ENCODE measurements at regions not wholly inside any gene's neighbourhood (a gene's known extent, or its start where the extent isn't known, plus 50 kb on each side); places are given as distances from the start of the nearest gene placed in this dataset.

GRCh38 chr6:23339268-23339667 is 769.9 kb downstream of the HDGFL1 start:
- H3K56ac ChIP-seq (ENCODE audit: extremely low read depth, insufficient read depth, low read length), result no peak overlapping the region
- no peak overlapping the region for H3K18ac ChIP-seq (ENCODE audit: low read depth, low read length)
- H2BK5ac ChIP-seq (ENCODE audit: low read depth, low read length, poor library complexity, severe bottlenecking), result no peak overlapping the region
- H3K4me3 ChIP-seq (ENCODE audit: insufficient read depth, low read depth, low read length), result no peak overlapping the region
- H4K5ac ChIP-seq (ENCODE audit: low read depth, low read length), result no peak overlapping the region
- WGBS, 2 experiments (ENCODE audit: extremely low coverage in 2 of 2, insufficient read length in 1 of 2), result no CpG with 5 or more reads among the region's 3 CpGs
- no peak overlapping the region for H2BK20ac ChIP-seq (ENCODE audit: low read depth, low read length)
- no peaks in the 10 kb centered on the region for H3K9me1 ChIP-seq (ENCODE audit: insufficient read depth, low read length)
- H3K4me1 ChIP-seq (ENCODE audit: control insufficient read depth, insufficient read depth, low read length), result no peaks in the 10 kb centered on the region
- no peak overlapping the region for H3K4ac ChIP-seq (ENCODE audit: low read depth, low read length)
- ChIA-PET CTCF (no interaction called here), POLR2A (ENCODE audit: unreplicated experiment) (no interaction called here)
- H3K14ac ChIP-seq (replicated peaks; ENCODE audit: low read depth, low read length), result no peak overlapping the region
- no TSS peak for BruUV-seq (replicated peaks)
- H2AFZ ChIP-seq (replicated peaks; ENCODE audit: low read length, poor library complexity), result peak overlapping the region; percentile 63
- dilution Hi-C loops (cut with HindIII; ENCODE audit: low sequenced_read_pairs, unreplicated experiment), result no loop called here
- H3K9ac ChIP-seq (ENCODE audit: low read depth, low read length), result no peak overlapping the region
- no peak overlapping the region for H2AK5ac ChIP-seq (ENCODE audit: low read depth, low read length)
- no peak overlapping the region for H2BK120ac ChIP-seq (ENCODE audit: low read depth, low read length)
- H2BK15ac ChIP-seq (ENCODE audit: low read depth, low read length), result no peak overlapping the region
- H2AK9ac ChIP-seq (replicated peaks; ENCODE audit: low read depth, low read length, poor library complexity), result no peak overlapping the region
- no peaks in the 10 kb centered on the region for H3K27me3 ChIP-seq (ENCODE audit: control insufficient read depth, insufficient read depth, low read length)
- DNase-seq (no peak), ATAC-seq (ENCODE audit: low read depth) (no peak)
- H3K36me3 ChIP-seq (ENCODE audit: control insufficient read depth, insufficient read depth, low read length), result no peaks in the 10 kb centered on the region
- H3K4me2 ChIP-seq (ENCODE audit: low read depth, low read length), result no peak overlapping the region
- H3K9me3 ChIP-seq (ENCODE audit: control insufficient read depth, insufficient read depth, low read length), result no peaks in the 10 kb centered on the region
- H4K8ac ChIP-seq (ENCODE audit: low read depth in 2 of 2, low read length in 2 of 2), result no peak overlapping the region
- no peaks in the 10 kb centered on the region for H4K20me1 ChIP-seq (ENCODE audit: insufficient read depth, low read length)
- no peak overlapping the region for H3K23ac ChIP-seq (ENCODE audit: low read depth, low read length)
- H4K91ac ChIP-seq (ENCODE audit: insufficient read depth, low read depth, low read length), result no peak overlapping the region
- intact Hi-C loops (cut with micrococcal nuclease), result no loop called here
- no peaks in the 10 kb centered on the region for H3K79me1 ChIP-seq (ENCODE audit: low read depth in 1 of 2, low read length in 2 of 2)
- no peak for TF ChIP-seq NFE2L2 (IDR thresholded peaks at IDR 0.05; ENCODE audit: low read depth, low read length)
- TF ChIP-seq FOS (IDR thresholded peaks at IDR 0.05; ENCODE audit: low read depth, low read length), result no peak
- TF ChIP-seq USF2 (IDR thresholded peaks at IDR 0.05; ENCODE audit: low read depth, low read length), result no peak
- TF ChIP-seq CHD1 (IDR thresholded peaks at IDR 0.05; ENCODE audit: low read depth, low read length), result no peak
- TF ChIP-seq CTCF (conservative IDR thresholded peaks at IDR 0.05; ENCODE audit: low read depth, low read length), result no peak
- TF ChIP-seq ELK1 (IDR thresholded peaks at IDR 0.05; ENCODE audit: borderline replicate concordance, low read depth, low read length), result no peak
- TF ChIP-seq MAFK (IDR thresholded peaks at IDR 0.05; ENCODE audit: low read depth, low read length), result no peak
- no peak for TF ChIP-seq RAD21 (IDR thresholded peaks at IDR 0.05; ENCODE audit: low read length)
- no peak for TF ChIP-seq RCOR1 (IDR thresholded peaks at IDR 0.05; ENCODE audit: insufficient replicate concordance, low read length)
- TF ChIP-seq POLR2A (IDR thresholded peaks at IDR 0.05; ENCODE audit: low read depth, low read length), result no peak
- no peak for TF ChIP-seq MXI1 (IDR thresholded peaks at IDR 0.05; ENCODE audit: borderline replicate concordance, low read depth, low read length)
- TF ChIP-seq RFX5 (IDR thresholded peaks at IDR 0.05; ENCODE audit: low read depth, low read length), result no peak
- TF ChIP-seq SMC3 (IDR thresholded peaks at IDR 0.05; ENCODE audit: low read depth, low read length), result no peak
- no peak for TF ChIP-seq CEBPB (IDR thresholded peaks at IDR 0.05; ENCODE audit: low read depth, low read length)
- TF ChIP-seq MAZ (IDR thresholded peaks at IDR 0.05; ENCODE audit: borderline replicate concordance, low read depth, low read length), result no peak
- TF ChIP-seq BHLHE40 (IDR thresholded peaks at IDR 0.05; ENCODE audit: low read depth, low read length), result no peak
- H3K27ac ChIP-seq (ENCODE audit: insufficient read depth, low read length), result no peak overlapping the region
- in situ Hi-C loops (cut with MboI; ENCODE audit: low sequenced_read_pairs), result no loop called here
